ENCODE measurements at regions not wholly inside any gene's neighbourhood (a gene's known extent, or its start where the extent isn't known, plus 50 kb on each side); places are given as distances from the start of the nearest gene placed in this dataset.

DNA sequence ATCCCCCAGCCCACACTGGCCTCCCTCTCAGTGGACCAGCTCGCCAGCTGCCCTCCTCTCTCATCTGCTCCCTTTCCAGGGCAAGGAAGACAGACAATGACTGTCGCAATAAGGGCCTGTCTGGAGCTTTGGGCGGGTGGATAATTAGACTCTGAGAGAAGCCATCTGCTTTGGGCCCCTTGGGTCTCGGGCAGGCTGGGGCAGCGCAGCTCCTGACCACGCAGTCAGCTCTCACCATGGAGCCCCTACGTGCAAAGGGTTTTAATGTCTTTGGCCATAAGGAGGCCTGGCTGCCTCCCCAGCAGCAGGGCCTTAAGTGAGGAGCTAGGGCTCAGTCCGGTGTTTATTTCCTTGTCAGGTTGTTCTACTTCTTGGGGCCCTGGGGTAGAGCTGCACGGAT, 153.9 kb downstream of the CHST1 start:
- Histone ChIP-seq H3K27me3 (no peaks in the 10 kb centered on the region), H3K9ac (no peak overlapping the region), H3K9me3 (no peaks in the 10 kb centered on the region), H3K27ac (no peak overlapping the region), H4K20me1 (no peaks in the 10 kb centered on the region), H3K4me3 (no peak overlapping the region), H3K4me2 (no peak overlapping the region), H3K4me1 (no peaks in the 10 kb centered on the region), H3K36me3 (no peaks in the 10 kb centered on the region)
- no peak for TF ChIP-seq Cebpa-rat (IDR thresholded peaks at IDR 0.05)

DNA sequence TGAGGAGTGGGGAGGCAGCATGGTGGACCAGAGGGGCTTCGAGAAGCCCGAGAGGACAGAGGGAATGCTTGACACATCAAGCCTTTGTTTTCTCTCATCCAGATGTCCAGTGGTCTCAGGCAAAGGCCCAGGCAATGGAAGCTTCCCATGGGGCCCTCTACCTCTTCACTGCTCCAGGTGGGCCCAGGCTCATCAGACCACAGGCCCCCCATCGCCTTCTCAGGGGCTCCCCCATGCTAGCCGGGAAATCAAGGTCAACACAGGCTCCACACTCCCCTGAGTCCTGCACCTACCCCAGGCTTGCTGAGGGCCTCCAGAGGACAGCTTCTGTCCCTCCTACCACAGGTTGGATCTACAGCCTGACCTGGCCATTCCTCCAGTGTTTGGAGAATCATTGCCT, 157.5 kb downstream of the CHST1 start:
- H4K20me1 ChIP-seq = no peaks in the 10 kb centered on the region
- TF ChIP-seq Cebpa-rat (IDR thresholded peaks at IDR 0.05) = no peak
- peaks cover 7% of the 10 kb centered on the region for H3K9me3 ChIP-seq
- H3K27me3 ChIP-seq = no peaks in the 10 kb centered on the region
- H3K4me3 ChIP-seq = no peak overlapping the region
- no peak overlapping the region for H3K27ac ChIP-seq
- H3K9ac ChIP-seq = no peak overlapping the region
- no peaks in the 10 kb centered on the region for H3K4me1 ChIP-seq
- H3K36me3 ChIP-seq = no peaks in the 10 kb centered on the region
- no peak overlapping the region for H3K4me2 ChIP-seq

DNA sequence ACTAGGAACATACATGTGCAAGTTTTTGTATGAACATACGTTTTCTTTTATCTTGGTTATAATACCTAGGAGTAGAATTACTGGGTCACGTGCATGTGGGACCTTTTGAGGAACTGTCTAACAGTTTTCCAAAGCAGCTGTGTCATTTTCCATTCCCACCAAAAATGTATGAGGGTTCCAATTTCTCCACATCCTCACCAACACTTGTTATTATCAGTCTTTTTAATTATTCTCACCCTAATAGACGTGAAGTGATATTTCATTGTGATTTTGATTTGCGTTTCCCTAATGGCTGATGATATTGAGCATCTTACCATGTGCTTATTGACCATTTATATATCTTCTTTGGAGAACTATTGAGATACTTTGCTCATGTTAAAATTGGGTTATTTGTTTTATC, 162.1 kb downstream of the CHST1 start:
- TF ChIP-seq Cebpa-rat (IDR thresholded peaks at IDR 0.05) = no peak
- Histone ChIP-seq H3K9ac (no peak overlapping the region), H3K4me1 (peaks cover 8% of the 10 kb centered on the region), H3K36me3 (no peaks in the 10 kb centered on the region), H3K27me3 (no peaks in the 10 kb centered on the region), H3K4me2 (no peak overlapping the region), H4K20me1 (no peaks in the 10 kb centered on the region), H3K4me3 (no peak overlapping the region), H3K27ac (no peak overlapping the region), H3K9me3 (peaks cover 10% of the 10 kb centered on the region)

DNA sequence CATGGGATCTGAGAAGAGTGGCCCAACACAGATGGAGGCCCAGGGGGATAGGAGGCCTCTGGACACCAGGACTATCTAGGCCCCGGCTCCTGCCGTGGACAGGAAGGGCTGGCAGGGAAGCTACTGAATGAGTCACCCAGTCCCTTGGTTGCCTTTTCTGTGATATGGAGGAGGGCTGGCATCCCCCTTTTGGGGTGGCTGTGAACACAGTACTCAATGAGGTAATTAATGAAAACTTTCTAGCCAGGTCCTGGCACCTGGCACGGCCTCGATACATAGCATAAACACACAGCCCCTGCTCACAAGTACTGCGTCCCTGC, 163.2 kb downstream of the CHST1 start:
- TF ChIP-seq Cebpa-rat (IDR thresholded peaks at IDR 0.05) = no peak
- H3K27me3 ChIP-seq = no peaks in the 10 kb centered on the region
- H3K4me2 ChIP-seq = no peak overlapping the region

DNA sequence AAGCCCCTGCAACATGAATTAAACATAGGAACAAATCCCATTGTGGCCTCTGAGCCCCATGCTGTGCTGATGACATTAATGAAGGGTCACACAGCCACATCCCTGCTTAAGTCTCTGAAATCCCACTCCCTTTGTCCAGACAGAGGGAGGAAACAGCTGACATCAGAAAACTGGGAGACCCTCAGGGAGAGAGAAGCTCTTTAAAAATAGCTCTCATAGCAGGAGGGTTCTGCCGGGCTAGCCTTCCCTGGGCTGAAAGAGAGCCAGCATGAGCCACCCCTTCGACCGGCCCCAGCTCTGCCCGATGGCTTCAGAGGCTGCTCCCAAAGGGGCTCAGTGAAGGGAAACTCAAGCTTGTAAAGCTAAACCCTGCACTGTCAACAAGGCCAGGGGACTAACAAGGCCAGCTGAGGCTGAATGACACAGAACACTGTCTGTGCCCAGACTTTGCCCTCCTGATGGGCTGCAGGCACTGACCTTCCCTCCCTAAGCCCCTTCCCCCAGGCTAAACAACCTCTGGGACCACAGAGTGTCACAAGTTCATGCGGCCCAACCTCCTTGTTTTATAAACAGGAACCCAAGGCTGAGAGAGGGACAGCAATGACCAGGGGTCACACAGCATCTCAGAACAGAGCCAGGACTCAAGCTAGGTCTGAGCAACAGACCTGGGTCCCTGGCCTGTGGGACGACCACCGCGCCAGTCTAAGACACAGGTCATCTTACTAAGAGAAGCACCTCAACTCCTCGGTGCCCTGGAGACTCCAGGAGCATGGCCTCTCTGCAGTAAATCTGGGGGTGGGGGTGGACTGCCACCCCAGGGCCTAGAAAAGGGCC, 163.8 kb downstream of the CHST1 start:
- Histone ChIP-seq H3K4me3 (no peak overlapping the region), H3K36me3 (no peaks in the 10 kb centered on the region), H3K4me1 (peaks cover 8% of the 10 kb centered on the region), H4K20me1 (no peaks in the 10 kb centered on the region), H3K27ac (no peak overlapping the region), H3K9me3 (peaks cover 19% of the 10 kb centered on the region), H3K27me3 (no peaks in the 10 kb centered on the region), H3K4me2 (no peak overlapping the region), H3K9ac (no peak overlapping the region)
- no peak for TF ChIP-seq Cebpa-rat (IDR thresholded peaks at IDR 0.05)

More for the DNA sequence above, 163.2 kb downstream of the CHST1 start:
- H3K9me3 ChIP-seq = peaks cover 19% of the 10 kb centered on the region
- H3K4me1 ChIP-seq = peaks cover 8% of the 10 kb centered on the region
- no peak overlapping the region for H3K9ac ChIP-seq
- H4K20me1 ChIP-seq = no peaks in the 10 kb centered on the region
- no peaks in the 10 kb centered on the region for H3K36me3 ChIP-seq
- H3K4me3 ChIP-seq = no peak overlapping the region
- no peak overlapping the region for H3K27ac ChIP-seq

DNA sequence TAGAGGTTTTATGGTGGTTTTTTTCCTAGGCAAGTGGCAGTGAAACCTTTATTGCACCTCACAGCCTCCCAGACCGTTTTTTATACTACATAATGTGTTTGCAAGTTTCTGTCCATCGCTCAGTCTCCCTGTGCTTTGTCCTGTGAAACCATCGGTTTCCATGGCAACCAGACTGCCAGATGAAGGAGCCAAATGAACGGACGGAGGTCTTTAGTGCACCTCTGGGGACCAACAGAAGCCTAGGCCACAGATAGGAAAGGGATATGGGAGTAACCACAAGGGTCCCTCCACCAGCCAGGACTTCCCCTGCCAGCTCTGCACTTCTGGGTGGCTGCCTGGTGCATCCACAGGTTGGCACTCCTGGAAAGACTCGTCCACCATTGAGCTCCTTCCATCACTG, 165.0 kb downstream of the CHST1 start:
- no peak for TF ChIP-seq Cebpa-rat (IDR thresholded peaks at IDR 0.05)
- H3K36me3 ChIP-seq = no peaks in the 10 kb centered on the region
- H3K27me3 ChIP-seq = no peaks in the 10 kb centered on the region
- H3K9me3 ChIP-seq = peaks cover 19% of the 10 kb centered on the region
- peaks cover 8% of the 10 kb centered on the region for H3K4me1 ChIP-seq
- H3K9ac ChIP-seq = no peak overlapping the region
- H3K4me2 ChIP-seq = peak overlapping the region; percentile 5; the same call in 1 of the 2 replicates
- H4K20me1 ChIP-seq = no peaks in the 10 kb centered on the region
- no peak overlapping the region for H3K4me3 ChIP-seq
- H3K27ac ChIP-seq = no peak overlapping the region

DNA sequence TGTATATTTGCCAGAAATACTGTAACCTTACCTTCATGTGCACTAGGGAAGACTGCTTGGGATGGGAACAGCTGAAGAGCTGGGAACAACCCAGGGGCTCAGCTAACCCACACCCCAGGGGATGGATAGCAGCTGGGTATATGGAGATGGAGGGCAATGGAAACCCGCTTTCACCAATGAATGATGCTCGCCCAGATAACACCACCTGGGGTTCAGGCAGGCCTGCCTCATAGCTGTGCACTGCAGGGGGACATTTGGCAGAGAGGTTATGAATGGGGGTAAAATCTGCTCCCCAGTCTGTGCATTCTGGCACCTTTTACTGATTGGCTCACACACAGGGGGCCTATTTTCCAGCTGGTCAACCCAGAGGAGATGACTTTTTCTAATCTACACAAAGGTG, 170.7 kb downstream of the CHST1 start:
- H3K4me2 ChIP-seq = no peak overlapping the region
- H3K4me3 ChIP-seq = no peak overlapping the region
- no peaks in the 10 kb centered on the region for H3K27me3 ChIP-seq
- no peaks in the 10 kb centered on the region for H4K20me1 ChIP-seq
- no peak overlapping the region for H3K9ac ChIP-seq
- H3K9me3 ChIP-seq = peaks cover 12% of the 10 kb centered on the region
- no peaks in the 10 kb centered on the region for H3K36me3 ChIP-seq
- no peak overlapping the region for H3K27ac ChIP-seq
- H3K4me1 ChIP-seq = no peaks in the 10 kb centered on the region
- no peak for TF ChIP-seq Cebpa-rat (IDR thresholded peaks at IDR 0.05)

DNA sequence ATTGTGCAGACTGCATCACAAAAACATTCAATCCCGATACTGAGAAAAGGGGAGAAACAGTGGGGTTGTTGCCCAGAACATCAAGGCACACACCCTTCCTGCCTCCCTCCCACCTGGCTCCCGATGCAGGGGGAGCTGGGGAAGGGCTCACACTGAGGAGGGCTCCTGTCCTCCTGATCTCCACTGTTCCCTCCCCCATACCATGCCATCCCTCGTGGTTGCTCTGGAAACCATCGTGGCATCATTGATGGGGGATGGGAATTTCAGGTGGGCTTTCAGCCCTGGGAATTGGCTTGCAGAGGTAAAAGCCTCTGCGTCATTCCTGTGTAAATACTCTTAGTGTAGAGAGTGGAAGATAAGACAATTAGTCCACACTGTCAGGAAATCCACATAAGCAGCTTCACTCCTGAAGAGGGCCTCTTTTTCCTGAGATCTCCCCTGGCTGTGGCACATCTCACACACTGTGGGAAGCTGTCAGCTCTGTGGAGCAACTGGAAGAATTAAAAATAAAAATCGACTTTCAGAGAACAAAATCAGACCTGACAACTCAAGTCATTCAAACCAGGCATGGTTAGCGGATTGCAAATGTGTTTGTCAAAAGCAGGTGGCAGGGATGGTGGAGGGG, 176.0 kb downstream of the CHST1 start:
- Histone ChIP-seq H3K9me3 (no peaks in the 10 kb centered on the region), H3K9ac (no peak overlapping the region), H3K4me1 (no peaks in the 10 kb centered on the region), H3K4me2 (no peak overlapping the region), H3K27me3 (no peaks in the 10 kb centered on the region), H3K27ac (no peak overlapping the region), H3K4me3 (no peak overlapping the region), H4K20me1 (no peaks in the 10 kb centered on the region), H3K36me3 (no peaks in the 10 kb centered on the region)
- TF ChIP-seq Cebpa-rat (IDR thresholded peaks at IDR 0.05) = no peak

DNA sequence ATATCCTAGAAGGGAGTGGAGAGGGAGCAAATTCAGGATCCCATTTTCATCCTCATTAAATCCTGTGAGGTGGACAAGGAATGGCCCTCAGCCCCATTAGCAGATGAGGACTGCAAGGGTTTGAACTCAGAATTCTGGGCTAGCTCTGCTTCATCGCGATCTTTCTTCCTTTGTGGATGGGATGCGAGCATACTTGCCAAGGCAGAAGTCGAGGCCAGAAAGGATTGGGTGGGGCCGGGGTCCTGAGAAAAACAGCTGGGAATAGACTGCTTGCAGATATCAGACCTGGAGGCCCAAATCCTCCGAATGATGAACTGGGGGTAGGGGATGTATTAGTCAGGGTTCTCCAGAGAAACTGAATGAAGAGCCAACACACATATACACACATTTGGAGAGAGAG, 179.0 kb downstream of the CHST1 start:
- Histone ChIP-seq H3K27ac (no peak overlapping the region), H3K4me3 (no peak overlapping the region), H3K9me3 (no peaks in the 10 kb centered on the region), H3K4me2 (no peak overlapping the region), H3K4me1 (peaks cover 4% of the 10 kb centered on the region; the same call in 1 of the 2 replicates), H4K20me1 (no peaks in the 10 kb centered on the region), H3K27me3 (no peaks in the 10 kb centered on the region), H3K9ac (no peak overlapping the region), H3K36me3 (no peaks in the 10 kb centered on the region)
- no peak for TF ChIP-seq Cebpa-rat (IDR thresholded peaks at IDR 0.05)

DNA sequence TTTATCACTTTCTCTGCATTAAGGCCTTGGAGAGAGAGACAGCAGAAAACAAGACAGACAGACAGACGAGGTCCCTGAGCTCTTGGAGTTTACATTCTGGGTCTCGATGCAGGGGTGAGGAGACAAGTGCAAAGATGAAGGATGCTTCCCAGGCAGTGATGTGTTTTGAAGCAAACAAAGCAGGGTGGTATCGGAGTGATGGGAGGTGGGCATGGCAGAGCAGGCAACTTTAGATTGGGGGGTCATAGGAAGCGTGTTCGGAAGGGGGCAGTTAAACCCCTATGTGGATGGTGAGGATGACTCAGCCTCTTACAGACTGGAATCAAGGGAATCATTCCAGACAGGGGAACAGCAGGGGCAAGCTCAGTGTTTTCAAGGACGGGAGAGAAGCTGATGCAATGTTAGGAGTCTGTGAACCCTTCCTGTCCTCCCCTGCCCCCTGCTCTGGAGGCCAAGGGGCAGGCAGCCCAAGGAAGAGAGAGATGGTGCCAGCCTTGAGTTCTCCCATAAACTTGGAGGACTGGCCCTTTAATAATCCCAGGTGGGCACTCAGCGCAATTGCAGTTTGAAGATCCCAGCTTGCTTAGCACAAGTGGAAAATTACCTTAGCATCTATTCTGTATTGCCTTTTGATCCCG, 180.2 kb downstream of the CHST1 start:
- H3K36me3 ChIP-seq = no peaks in the 10 kb centered on the region
- no peaks in the 10 kb centered on the region for H3K9me3 ChIP-seq
- no peaks in the 10 kb centered on the region for H3K27me3 ChIP-seq
- H4K20me1 ChIP-seq = no peaks in the 10 kb centered on the region
- no peak overlapping the region for H3K4me3 ChIP-seq
- no peak overlapping the region for H3K27ac ChIP-seq
- TF ChIP-seq Cebpa-rat (IDR thresholded peaks at IDR 0.05) = no peak
- no peak overlapping the region for H3K4me2 ChIP-seq
- H3K4me1 ChIP-seq = peaks cover 4% of the 10 kb centered on the region; the same call in 1 of the 2 replicates
- H3K9ac ChIP-seq = no peak overlapping the region

All from BLaER1 (cell line).